GM23338 (cell line): ENCODE measurements at regions not wholly inside any gene's neighbourhood (a gene's known extent, or its start where the extent isn't known, plus 50 kb on each side); places are given as distances from the start of the nearest gene placed in this dataset.

Experiments used
- ATAC-seq: fragments of 200-7000 bp; cut with Tn5 transposase; 3 replicates; pipeline ENCODE4 v1.9.1; 2020
- DNase-seq: peaks from one replicate; pipeline ENCODE4 v3.0.0-alpha.2; 2015; ENCODE audit warnings: low spot score
- H2AFZ ChIP-seq: fragments of 200-600 bp; sonication (generic); 2 replicates; pipeline ENCODE4 v1.8.0; 2016; ENCODE audit warnings: antibody characterized with exemption, mild to moderate bottlenecking, moderate library complexity
- H3F3A ChIP-seq: fragments of 200-600 bp; sonication (generic); replicated peaks from 2 replicates; pipeline ENCODE4 v1.8.0; 2017; ENCODE audit warnings: antibody characterized with exemption, mixed run types, low read depth
- H3K27ac ChIP-seq: fragments of 200-600 bp; sonication (generic); 2 replicates; pipeline ENCODE4 v1.6.1; 2016; ENCODE audit warnings: low read depth
- H3K27me3 ChIP-seq: fragments of 200-600 bp; sonication (generic); 2 replicates; pipeline ENCODE4 v1.8.0; 2016; ENCODE audit warnings: mild to moderate bottlenecking, mixed run types, moderate library complexity; ENCODE audit not compliant: insufficient read depth
- H3K36me3 ChIP-seq: fragments of 200-600 bp; sonication (generic); 2 replicates; pipeline ENCODE4 v1.8.0; 2016; ENCODE audit warnings: mild to moderate bottlenecking; ENCODE audit not compliant: insufficient read depth
- H3K4me1 ChIP-seq: fragments of 200-600 bp; sonication (generic); 2 replicates; pipeline ENCODE4 v1.8.0; 2016; ENCODE audit warnings: mild to moderate bottlenecking, moderate library complexity; ENCODE audit not compliant: insufficient read depth
- H3K4me2 ChIP-seq: fragments of 200-600 bp; sonication (generic); 2 replicates; pipeline ENCODE4 v1.7.1; 2017; ENCODE audit warnings: mixed run types
- H3K4me3 ChIP-seq: fragments of 200-600 bp; sonication (generic); 2 replicates; pipeline ENCODE4 v1.6.1; 2016; ENCODE audit warnings: mixed run types
- H3K79me2 ChIP-seq: fragments of 200-600 bp; sonication (generic); replicated peaks from 2 replicates; pipeline ENCODE4 v1.8.0; 2017; ENCODE audit warnings: mild to moderate bottlenecking; ENCODE audit not compliant: insufficient read depth
- H3K9me2 ChIP-seq: fragments of 200-600 bp; sonication (generic); 2 replicates; pipeline ENCODE4 v1.8.0; 2017; ENCODE audit not compliant: insufficient read depth
- H4K20me1 ChIP-seq: fragments of 200-600 bp; sonication (generic); replicated peaks from 2 replicates; pipeline ENCODE4 v1.8.0; 2017; ENCODE audit warnings: mild to moderate bottlenecking; ENCODE audit not compliant: insufficient read depth
- H3K27ac Mint-ChIP-seq: 2 replicates; pipeline ENCODE4 v1.8.0; 2020; ENCODE audit warnings: inconsistent platforms, mild to moderate bottlenecking, moderate library complexity, mixed read lengths
- H3K27me3 Mint-ChIP-seq: 3 replicates; pipeline ENCODE4 v1.8.0; 2022; ENCODE audit warnings: low read depth, mild to moderate bottlenecking, moderate library complexity, mixed read lengths, inconsistent platforms; ENCODE audit not compliant: insufficient read depth, poor library complexity
- H3K36me3 Mint-ChIP-seq: 3 replicates; pipeline ENCODE4 v1.8.0; 2021; ENCODE audit warnings: low read depth, mild to moderate bottlenecking, inconsistent platforms, moderate library complexity, mixed read lengths
- H3K4me1 Mint-ChIP-seq: 3 replicates; pipeline ENCODE4 v1.8.0; 2020; ENCODE audit warnings: mild to moderate bottlenecking, inconsistent platforms, mixed read lengths
- H3K4me3 Mint-ChIP-seq: 3 replicates; pipeline ENCODE4 v1.8.0; 2021; ENCODE audit warnings: moderate library complexity, mild to moderate bottlenecking, inconsistent platforms, mixed read lengths
- H3K9me3 Mint-ChIP-seq: 3 replicates; pipeline ENCODE4 v1.8.0; 2020; ENCODE audit warnings: moderate library complexity, mild to moderate bottlenecking, inconsistent platforms, mixed read lengths
- CREB1 ChIP-seq: fragments of 250-450 bp; sonication (Bioruptor Pico); IDR thresholded peaks from 2 replicates; pipeline ENCODE4 v1.5.0; 2020; ENCODE audit warnings: low read depth, mild to moderate bottlenecking, moderate library complexity
- EZH2 ChIP-seq: fragments of 200-600 bp; sonication (generic); IDR thresholded peaks from one replicate; pipeline ENCODE4 v1.8.0; 2017; ENCODE audit warnings: antibody characterized with exemption, mild to moderate bottlenecking, low read depth; ENCODE audit not compliant: unreplicated experiment
- EZH2phosphoT487 ChIP-seq: fragments of 200-600 bp; sonication (generic); IDR thresholded peaks from one replicate; pipeline ENCODE4 v1.8.1; 2018; ENCODE audit warnings: antibody characterized with exemption; ENCODE audit not compliant: unreplicated experiment
- JUNB ChIP-seq: IDR thresholded peaks from one replicate; pipeline ENCODE4 v1.6.1; 2016; ENCODE audit warnings: antibody characterized with exemption; ENCODE audit not compliant: unreplicated experiment
- NANOG ChIP-seq: IDR thresholded peaks from 2 replicates; pipeline ENCODE4 v1.6.1; 2016; ENCODE audit warnings: antibody characterized with exemption, borderline replicate concordance
- POLR2AphosphoS5 ChIP-seq: IDR thresholded peaks from 2 replicates; pipeline ENCODE4 v1.6.1; 2016; ENCODE audit warnings: antibody characterized with exemption, low read depth
- STAT1 ChIP-seq: IDR thresholded peaks from one replicate; pipeline ENCODE4 v1.6.1; 2016; ENCODE audit warnings: antibody characterized with exemption; ENCODE audit not compliant: unreplicated experiment
- ZNF114 ChIP-seq: fragments of 250-450 bp; sonication (Bioruptor Pico); IDR thresholded peaks from 2 replicates; pipeline ENCODE4 v1.5.0; 2020; ENCODE audit warnings: mild to moderate bottlenecking, moderate library complexity
- ZNF331 ChIP-seq: fragments of 250-450 bp; sonication (Bioruptor Pico); IDR thresholded peaks from 2 replicates; pipeline ENCODE4 v1.5.0; 2020; ENCODE audit warnings: low read depth, mild to moderate bottlenecking, moderate library complexity
- TF ChIP-seq, protein P1 (sequence below): fragments of 250-450 bp; sonication (Bioruptor Pico); IDR thresholded peaks from 2 replicates; pipeline ENCODE4 v1.5.0; 2020; ENCODE audit warnings: mild to moderate bottlenecking, moderate library complexity
- TF ChIP-seq, protein P2 (sequence below): IDR thresholded peaks from 2 replicates; pipeline ENCODE4 v1.6.1; 2016; ENCODE audit warnings: antibody characterized with exemption
- TF ChIP-seq, protein P3 (sequence below), 2 experiments: fragments of 200-600 bp in 1 of 2; sonication (generic) in 1 of 2; conservative IDR thresholded peaks; 2 replicates each; pipeline versions ENCODE4 v1.5.1 to v1.6.1; 2016 to 2017; ENCODE audit warnings: antibody characterized with exemption in 2 of 2, low read depth in 2 of 2, mild to moderate bottlenecking in 2 of 2, moderate library complexity in 1 of 2
- TF ChIP-seq, protein P4 (sequence below): IDR thresholded peaks from one replicate; pipeline ENCODE4 v1.6.1; 2018; ENCODE audit warnings: antibody characterized with exemption; ENCODE audit not compliant: unreplicated experiment

DNA sequence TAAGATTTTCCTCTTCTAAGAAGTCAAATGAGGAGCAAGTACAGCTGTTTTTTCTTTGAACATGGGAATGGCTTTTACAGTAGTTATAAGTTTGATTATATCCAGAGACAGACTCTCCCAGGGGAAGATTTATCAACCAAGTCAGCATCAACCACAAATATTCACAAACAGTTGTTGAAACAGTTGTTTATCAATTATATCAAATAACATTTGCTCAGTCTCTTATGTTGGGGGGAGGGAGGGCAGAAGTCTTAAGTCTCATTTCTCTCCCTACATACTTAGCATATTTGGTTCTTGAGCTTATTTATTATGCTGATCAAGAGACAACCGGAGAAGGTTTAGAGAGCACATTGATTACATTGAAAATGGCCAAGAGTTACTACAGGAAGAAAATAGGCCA, 110.1 kb downstream of the FBXO8 start:
- Histone ChIP-seq H2AFZ (no peak overlapping the region; the same call in 1 of the 2 replicates), H3K79me2 (no peaks in the 10 kb centered on the region), H3K9me2 (peaks cover 4% of the 10 kb centered on the region; the same call in 1 of the 2 replicates), H3K4me2 (no peak overlapping the region), H3K27ac (no peak overlapping the region), H3K4me3 (no peak overlapping the region), H3K36me3 (no peaks in the 10 kb centered on the region), H3F3A (no peaks in the 10 kb centered on the region), H4K20me1 (no peaks in the 10 kb centered on the region), H3K4me1 (no peaks in the 10 kb centered on the region), H3K27me3 (no peaks in the 10 kb centered on the region)
- DNase-seq, result no peak
- no peak for ATAC-seq
- H3K4me3 Mint-ChIP-seq, result no peak overlapping the region
- H3K4me1 Mint-ChIP-seq, result peaks cover 5% of the 10 kb centered on the region; the same call in 2 of the 3 replicates
- H3K9me3 Mint-ChIP-seq, result no peaks in the 10 kb centered on the region; the same call in 2 of the 3 replicates
- H3K36me3 Mint-ChIP-seq, result no peaks in the 10 kb centered on the region
- H3K27me3 Mint-ChIP-seq, result no peaks in the 10 kb centered on the region
- no peak overlapping the region for H3K27ac Mint-ChIP-seq
- TF ChIP-seq NANOG, result no peak
- no peak for TF ChIP-seq EZH2phosphoT487
- TF ChIP-seq, protein P1, sequence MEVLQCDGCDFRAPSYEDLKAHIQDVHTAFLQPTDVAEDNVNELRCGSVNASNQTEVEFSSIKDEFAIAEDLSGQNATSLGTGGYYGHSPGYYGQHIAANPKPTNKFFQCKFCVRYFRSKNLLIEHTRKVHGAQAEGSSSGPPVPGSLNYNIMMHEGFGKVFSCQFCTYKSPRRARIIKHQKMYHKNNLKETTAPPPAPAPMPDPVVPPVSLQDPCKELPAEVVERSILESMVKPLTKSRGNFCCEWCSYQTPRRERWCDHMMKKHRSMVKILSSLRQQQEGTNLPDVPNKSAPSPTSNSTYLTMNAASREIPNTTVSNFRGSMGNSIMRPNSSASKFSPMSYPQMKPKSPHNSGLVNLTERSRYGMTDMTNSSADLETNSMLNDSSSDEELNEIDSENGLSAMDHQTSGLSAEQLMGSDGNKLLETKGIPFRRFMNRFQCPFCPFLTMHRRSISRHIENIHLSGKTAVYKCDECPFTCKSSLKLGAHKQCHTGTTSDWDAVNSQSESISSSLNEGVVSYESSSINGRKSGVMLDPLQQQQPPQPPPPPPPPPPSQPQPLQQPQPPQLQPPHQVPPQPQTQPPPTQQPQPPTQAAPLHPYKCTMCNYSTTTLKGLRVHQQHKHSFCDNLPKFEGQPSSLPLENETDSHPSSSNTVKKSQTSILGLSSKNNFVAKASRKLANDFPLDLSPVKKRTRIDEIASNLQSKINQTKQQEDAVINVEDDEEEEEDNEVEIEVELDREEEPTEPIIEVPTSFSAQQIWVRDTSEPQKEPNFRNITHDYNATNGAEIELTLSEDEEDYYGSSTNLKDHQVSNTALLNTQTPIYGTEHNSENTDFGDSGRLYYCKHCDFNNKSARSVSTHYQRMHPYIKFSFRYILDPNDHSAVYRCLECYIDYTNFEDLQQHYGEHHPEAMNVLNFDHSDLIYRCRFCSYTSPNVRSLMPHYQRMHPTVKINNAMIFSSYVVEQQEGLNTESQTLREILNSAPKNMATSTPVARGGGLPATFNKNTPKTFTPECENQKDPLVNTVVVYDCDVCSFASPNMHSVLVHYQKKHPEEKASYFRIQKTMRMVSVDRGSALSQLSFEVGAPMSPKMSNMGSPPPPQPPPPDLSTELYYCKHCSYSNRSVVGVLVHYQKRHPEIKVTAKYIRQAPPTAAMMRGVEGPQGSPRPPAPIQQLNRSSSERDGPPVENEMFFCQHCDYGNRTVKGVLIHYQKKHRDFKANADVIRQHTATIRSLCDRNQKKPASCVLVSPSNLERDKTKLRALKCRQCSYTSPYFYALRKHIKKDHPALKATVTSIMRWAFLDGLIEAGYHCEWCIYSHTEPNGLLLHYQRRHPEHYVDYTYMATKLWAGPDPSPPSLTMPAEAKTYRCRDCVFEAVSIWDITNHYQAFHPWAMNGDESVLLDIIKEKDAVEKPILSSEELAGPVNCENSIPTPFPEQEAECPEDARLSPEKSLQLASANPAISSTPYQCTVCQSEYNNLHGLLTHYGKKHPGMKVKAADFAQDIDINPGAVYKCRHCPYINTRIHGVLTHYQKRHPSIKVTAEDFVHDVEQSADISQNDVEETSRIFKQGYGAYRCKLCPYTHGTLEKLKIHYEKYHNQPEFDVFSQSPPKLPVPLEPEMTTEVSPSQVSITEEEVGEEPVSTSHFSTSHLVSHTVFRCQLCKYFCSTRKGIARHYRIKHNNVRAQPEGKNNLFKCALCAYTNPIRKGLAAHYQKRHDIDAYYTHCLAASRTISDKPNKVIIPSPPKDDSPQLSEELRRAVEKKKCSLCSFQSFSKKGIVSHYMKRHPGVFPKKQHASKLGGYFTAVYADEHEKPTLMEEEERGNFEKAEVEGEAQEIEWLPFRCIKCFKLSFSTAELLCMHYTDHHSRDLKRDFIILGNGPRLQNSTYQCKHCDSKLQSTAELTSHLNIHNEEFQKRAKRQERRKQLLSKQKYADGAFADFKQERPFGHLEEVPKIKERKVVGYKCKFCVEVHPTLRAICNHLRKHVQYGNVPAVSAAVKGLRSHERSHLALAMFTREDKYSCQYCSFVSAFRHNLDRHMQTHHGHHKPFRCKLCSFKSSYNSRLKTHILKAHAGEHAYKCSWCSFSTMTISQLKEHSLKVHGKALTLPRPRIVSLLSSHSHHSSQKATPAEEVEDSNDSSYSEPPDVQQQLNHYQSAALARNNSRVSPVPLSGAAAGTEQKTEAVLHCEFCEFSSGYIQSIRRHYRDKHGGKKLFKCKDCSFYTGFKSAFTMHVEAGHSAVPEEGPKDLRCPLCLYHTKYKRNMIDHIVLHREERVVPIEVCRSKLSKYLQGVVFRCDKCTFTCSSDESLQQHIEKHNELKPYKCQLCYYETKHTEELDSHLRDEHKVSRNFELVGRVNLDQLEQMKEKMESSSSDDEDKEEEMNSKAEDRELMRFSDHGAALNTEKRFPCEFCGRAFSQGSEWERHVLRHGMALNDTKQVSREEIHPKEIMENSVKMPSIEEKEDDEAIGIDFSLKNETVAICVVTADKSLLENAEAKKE, result no peak
- no peak for TF ChIP-seq JUNB
- TF ChIP-seq POLR2AphosphoS5, result no peak
- TF ChIP-seq, protein P2, sequence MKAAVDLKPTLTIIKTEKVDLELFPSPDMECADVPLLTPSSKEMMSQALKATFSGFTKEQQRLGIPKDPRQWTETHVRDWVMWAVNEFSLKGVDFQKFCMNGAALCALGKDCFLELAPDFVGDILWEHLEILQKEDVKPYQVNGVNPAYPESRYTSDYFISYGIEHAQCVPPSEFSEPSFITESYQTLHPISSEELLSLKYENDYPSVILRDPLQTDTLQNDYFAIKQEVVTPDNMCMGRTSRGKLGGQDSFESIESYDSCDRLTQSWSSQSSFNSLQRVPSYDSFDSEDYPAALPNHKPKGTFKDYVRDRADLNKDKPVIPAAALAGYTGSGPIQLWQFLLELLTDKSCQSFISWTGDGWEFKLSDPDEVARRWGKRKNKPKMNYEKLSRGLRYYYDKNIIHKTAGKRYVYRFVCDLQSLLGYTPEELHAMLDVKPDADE, result no peak
- TF ChIP-seq, protein P3, sequence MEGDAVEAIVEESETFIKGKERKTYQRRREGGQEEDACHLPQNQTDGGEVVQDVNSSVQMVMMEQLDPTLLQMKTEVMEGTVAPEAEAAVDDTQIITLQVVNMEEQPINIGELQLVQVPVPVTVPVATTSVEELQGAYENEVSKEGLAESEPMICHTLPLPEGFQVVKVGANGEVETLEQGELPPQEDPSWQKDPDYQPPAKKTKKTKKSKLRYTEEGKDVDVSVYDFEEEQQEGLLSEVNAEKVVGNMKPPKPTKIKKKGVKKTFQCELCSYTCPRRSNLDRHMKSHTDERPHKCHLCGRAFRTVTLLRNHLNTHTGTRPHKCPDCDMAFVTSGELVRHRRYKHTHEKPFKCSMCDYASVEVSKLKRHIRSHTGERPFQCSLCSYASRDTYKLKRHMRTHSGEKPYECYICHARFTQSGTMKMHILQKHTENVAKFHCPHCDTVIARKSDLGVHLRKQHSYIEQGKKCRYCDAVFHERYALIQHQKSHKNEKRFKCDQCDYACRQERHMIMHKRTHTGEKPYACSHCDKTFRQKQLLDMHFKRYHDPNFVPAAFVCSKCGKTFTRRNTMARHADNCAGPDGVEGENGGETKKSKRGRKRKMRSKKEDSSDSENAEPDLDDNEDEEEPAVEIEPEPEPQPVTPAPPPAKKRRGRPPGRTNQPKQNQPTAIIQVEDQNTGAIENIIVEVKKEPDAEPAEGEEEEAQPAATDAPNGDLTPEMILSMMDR (conservative IDR thresholded peaks at IDR 0.05; ENCODE audit: low read depth in 2 of 2), result no peak
- no peak for TF ChIP-seq EZH2
- no peak for TF ChIP-seq CREB1
- TF ChIP-seq ZNF331 (CRISPR knock-in tag), result no peak
- no peak for TF ChIP-seq ZNF114 (CRISPR knock-in tag)
- no peak for TF ChIP-seq STAT1
- TF ChIP-seq, protein P4, sequence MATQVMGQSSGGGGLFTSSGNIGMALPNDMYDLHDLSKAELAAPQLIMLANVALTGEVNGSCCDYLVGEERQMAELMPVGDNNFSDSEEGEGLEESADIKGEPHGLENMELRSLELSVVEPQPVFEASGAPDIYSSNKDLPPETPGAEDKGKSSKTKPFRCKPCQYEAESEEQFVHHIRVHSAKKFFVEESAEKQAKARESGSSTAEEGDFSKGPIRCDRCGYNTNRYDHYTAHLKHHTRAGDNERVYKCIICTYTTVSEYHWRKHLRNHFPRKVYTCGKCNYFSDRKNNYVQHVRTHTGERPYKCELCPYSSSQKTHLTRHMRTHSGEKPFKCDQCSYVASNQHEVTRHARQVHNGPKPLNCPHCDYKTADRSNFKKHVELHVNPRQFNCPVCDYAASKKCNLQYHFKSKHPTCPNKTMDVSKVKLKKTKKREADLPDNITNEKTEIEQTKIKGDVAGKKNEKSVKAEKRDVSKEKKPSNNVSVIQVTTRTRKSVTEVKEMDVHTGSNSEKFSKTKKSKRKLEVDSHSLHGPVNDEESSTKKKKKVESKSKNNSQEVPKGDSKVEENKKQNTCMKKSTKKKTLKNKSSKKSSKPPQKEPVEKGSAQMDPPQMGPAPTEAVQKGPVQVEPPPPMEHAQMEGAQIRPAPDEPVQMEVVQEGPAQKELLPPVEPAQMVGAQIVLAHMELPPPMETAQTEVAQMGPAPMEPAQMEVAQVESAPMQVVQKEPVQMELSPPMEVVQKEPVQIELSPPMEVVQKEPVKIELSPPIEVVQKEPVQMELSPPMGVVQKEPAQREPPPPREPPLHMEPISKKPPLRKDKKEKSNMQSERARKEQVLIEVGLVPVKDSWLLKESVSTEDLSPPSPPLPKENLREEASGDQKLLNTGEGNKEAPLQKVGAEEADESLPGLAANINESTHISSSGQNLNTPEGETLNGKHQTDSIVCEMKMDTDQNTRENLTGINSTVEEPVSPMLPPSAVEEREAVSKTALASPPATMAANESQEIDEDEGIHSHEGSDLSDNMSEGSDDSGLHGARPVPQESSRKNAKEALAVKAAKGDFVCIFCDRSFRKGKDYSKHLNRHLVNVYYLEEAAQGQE, result no peak
